ENCODE measurements at regions not wholly inside any gene's neighbourhood (a gene's known extent, or its start where the extent isn't known, plus 50 kb on each side); places are given as distances from the start of the nearest gene placed in this dataset.
"Not testable (repeated sequence)": the region's sequence is repeated elsewhere in the genome, so short reads cannot be mapped to it uniquely, and the experiment has no call there.

GRCh38 chr20:29884322-29884721, 1373.1 kb upstream of the DEFB115 start (continued):
- TF ChIP-seq POLR2AphosphoS5 (IDR thresholded peaks at IDR 0.05; ENCODE audit: control insufficient read depth, insufficient read depth, low read depth, low read length) = peak; percentile 65; the same call in 1 of the 2 replicates
- TF ChIP-seq ZNF592 (IDR thresholded peaks at IDR 0.05) = 0 out of 2 replicates have a peak, but pooled peaks have one; percentile 22
- peak; percentile 51 to 83; a peak in 3 of 4 replicates for TF ChIP-seq TBL1XR1 (IDR thresholded peaks at IDR 0.05; ENCODE audit: low read length in 2 of 2)
- TF ChIP-seq VEZF1 (CRISPR knock-in tag; IDR thresholded peaks at IDR 0.05) = peak; percentile 51; the same call in 1 of the 2 replicates
- TF ChIP-seq DPF2 (IDR thresholded peaks at IDR 0.05) = peak; percentile 86
- TF ChIP-seq SMARCE1 (IDR thresholded peaks at IDR 0.05) = peak; percentile 81
- peak; percentile 37; the same call in 1 of the 2 replicates for TF ChIP-seq BHLHE40 (IDR thresholded peaks at IDR 0.05; ENCODE audit: low read length)
- peak; percentile 39; the same call in 1 of the 2 replicates for TF ChIP-seq ZFX (CRISPR knock-in tag; IDR thresholded peaks at IDR 0.05)
- peak; percentile 65; the same call in 1 of the 2 replicates for TF ChIP-seq ZNF41 (CRISPR knock-in tag; conservative IDR thresholded peaks at IDR 0.05)
- TF ChIP-seq TRIM24 (IDR thresholded peaks at IDR 0.05) = peak; percentile 94 to 97
- TF ChIP-seq ZMIZ1 (IDR thresholded peaks at IDR 0.05; ENCODE audit: low read depth in 2 of 2, low read length in 2 of 2) = peak in 1 of 2 experiments; percentile 70; a peak in 2 of 4 replicates
- peak; percentile 62; the same call in 1 of the 2 replicates for TF ChIP-seq MYNN (IDR thresholded peaks at IDR 0.05)
- TF ChIP-seq MYNN (CRISPR knock-in tag; IDR thresholded peaks at IDR 0.05) = not testable (repeated sequence)
- TF ChIP-seq SMARCC2 (IDR thresholded peaks at IDR 0.05; ENCODE audit: low read depth) = peak; percentile 59; the same call in 1 of the 2 replicates
- peak; percentile 89 for TF ChIP-seq KLF16 (IDR thresholded peaks at IDR 0.05)
- 0 out of 2 replicates have a peak, but pooled peaks have one; percentile 19 for TF ChIP-seq GATAD2A (IDR thresholded peaks at IDR 0.05)
- 0 out of 4 replicates have a peak, but pooled peaks of 1 of the 2 experiments have one; percentile 42 for TF ChIP-seq ARNT (IDR thresholded peaks at IDR 0.05)
- 0 out of 2 replicates have a peak, but pooled peaks have one; percentile 15 for TF ChIP-seq ESRRA (IDR thresholded peaks at IDR 0.05; ENCODE audit: borderline replicate concordance, low read depth)
- TF ChIP-seq EP300 (IDR thresholded peaks at IDR 0.05; ENCODE audit: low read length) = peak; percentile 86
- TF ChIP-seq SOX6 (IDR thresholded peaks at IDR 0.05) = peak; percentile 88
